GM10248 (cell line): ENCODE measurements at regions not wholly inside any gene's neighbourhood (a gene's known extent, or its start where the extent isn't known, plus 50 kb on each side); places are given as distances from the start of the nearest gene placed in this dataset.
"Not testable (repeated sequence)": the region's sequence is repeated elsewhere in the genome, so short reads cannot be mapped to it uniquely, and the experiment has no call there.

Experiments
- CTCF ChIA-PET: fragments of 300-600 bp; sonication (Branson Sonifier 250); formaldehyde crosslinking; extraction: SDS; loops from one replicate; lab custom pipeline; 2021; ENCODE audit warnings: antibody characterized with exemption; lab: Yijun Ruan, JAX
- POLR2A ChIA-PET: fragments of 350-650 bp; sonication (Branson Sonifier 250); formaldehyde crosslinking; extraction: SDS; loops from one replicate; lab custom pipeline; 2020; ENCODE audit warnings: antibody characterized with exemption; lab: Yijun Ruan, JAX
- DNase-seq: peaks from one replicate; pipeline ENCODE4 v3.0.0; 2012; ENCODE audit errors: extremely low spot score
- CTCF ChIP-seq: IDR thresholded peaks from 2 replicates; pipeline ENCODE4 v1.5.1; 2012; ENCODE audit warnings: mild to moderate bottlenecking, low read depth; ENCODE audit errors: extremely low read depth, missing control alignments, control extremely low read depth

DNA sequence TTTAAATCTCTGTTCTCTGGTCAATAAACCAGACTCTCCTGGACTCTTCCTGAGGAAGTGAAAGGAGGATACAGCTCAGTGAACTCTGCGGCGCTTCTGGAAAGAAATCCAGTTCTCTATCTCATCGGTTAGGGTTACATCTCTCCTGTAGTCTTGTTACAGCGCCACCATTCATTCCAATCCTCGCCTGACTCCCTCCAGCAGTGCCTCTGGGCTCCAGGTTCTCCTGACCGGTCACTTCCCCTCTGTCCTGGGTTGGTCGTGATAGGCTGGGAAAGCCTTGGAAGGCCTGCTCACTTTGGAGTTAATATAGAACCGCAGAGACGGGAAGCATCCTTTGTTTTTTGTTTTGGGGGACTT, 97.0 kb upstream of the STOX2 start:
- ChIA-PET POLR2A (no interaction called here), CTCF (interaction anchor here (1.2 kb wide), 1 partner anchor 357 kb away, joined by 3 read pairs; no protein-coding TSS in a partner anchor)
- no peak for TF ChIP-seq CTCF
- DNase-seq = no peak

GRCh38 chr4:183812567-183812966, 92.5 kb upstream of the STOX2 start:
- CTCF ChIA-PET = interaction anchor here (1.7 kb wide), 1 partner anchor 13 kb away, joined by 4 read pairs; no protein-coding TSS in a partner anchor
- TF ChIP-seq CTCF = no peak
- POLR2A ChIA-PET = no interaction called here
- no peak for DNase-seq

DNA sequence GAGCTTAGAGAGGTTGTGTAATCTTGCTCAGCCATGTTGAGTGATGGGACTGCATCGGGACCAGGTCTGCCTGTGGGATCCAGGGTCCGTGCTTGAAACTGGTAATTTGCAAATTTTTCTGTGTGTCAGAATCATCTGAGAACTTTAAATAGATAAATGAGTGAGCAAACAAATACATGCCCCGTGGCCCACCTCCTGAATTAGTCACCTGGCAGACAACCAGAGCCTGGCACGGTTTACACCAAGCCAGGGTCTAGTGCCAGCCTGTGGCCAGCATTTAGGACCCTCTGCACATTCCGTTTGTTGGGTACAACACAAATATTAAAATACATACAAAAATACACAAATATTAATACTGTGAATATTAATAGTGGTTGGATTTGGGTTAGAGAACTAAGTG, 90.6 kb upstream of the STOX2 start:
- POLR2A ChIA-PET = no interaction called here
- TF ChIP-seq CTCF = no peak
- CTCF ChIA-PET = no interaction called here
- no peak for DNase-seq

DNA sequence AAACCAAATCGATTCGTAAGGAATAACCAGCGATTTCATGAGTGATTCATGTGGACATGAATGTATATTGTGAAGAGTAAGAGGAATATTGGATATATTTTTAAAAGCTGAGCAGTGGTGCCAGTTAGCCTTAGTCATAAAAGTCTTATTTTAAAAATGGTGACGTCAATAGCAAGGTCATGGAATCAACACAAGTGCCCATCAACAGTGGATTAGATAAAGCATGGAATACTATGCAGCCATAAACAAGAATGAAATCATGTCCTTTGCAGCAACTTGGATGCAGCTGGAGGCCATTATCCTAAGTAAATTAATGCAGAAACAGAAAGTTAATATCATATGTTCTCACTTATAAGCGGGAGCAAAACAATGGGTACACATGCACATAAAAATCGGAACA, 89.0 kb upstream of the STOX2 start:
- ChIA-PET POLR2A (no interaction called here), CTCF (interaction anchor here (1.1 kb wide), 1 partner anchor 10 kb away, joined by 3 read pairs; no protein-coding TSS in a partner anchor)
- DNase-seq = no peak
- TF ChIP-seq CTCF = no peak

GRCh38 chr4:183816882-183817509, 88.1 kb upstream of the STOX2 start:
- POLR2A ChIA-PET = interaction anchor here (1.0 kb wide), 1 partner anchor 11 kb away, joined by 4 read pairs; no protein-coding TSS in a partner anchor
- no peak for TF ChIP-seq CTCF
- CTCF ChIA-PET = no interaction called here
- no peak for DNase-seq

DNA sequence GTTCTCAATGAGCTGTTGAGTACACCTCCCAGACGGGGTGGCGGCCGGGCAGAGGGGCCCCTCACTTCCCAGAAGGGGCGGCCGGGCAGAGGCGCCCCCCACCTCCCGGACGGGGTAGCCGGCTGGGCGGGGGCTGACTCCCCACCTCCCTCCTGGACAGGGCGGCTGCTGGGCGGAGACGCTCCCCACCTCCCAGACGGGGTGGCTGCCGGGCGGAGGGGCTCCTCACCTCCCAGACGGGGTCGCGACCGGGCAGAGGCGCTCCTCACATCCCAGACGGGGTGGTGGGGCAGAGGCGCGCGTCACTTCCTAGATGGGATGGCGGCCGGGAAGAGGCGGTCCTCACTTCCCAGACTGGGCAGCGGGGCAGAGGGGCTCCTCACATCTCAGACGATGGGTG, 86.5 kb upstream of the STOX2 start:
- DNase-seq, CTCF ChIA-PET, POLR2A ChIA-PET: not testable (repeated sequence)

DNA sequence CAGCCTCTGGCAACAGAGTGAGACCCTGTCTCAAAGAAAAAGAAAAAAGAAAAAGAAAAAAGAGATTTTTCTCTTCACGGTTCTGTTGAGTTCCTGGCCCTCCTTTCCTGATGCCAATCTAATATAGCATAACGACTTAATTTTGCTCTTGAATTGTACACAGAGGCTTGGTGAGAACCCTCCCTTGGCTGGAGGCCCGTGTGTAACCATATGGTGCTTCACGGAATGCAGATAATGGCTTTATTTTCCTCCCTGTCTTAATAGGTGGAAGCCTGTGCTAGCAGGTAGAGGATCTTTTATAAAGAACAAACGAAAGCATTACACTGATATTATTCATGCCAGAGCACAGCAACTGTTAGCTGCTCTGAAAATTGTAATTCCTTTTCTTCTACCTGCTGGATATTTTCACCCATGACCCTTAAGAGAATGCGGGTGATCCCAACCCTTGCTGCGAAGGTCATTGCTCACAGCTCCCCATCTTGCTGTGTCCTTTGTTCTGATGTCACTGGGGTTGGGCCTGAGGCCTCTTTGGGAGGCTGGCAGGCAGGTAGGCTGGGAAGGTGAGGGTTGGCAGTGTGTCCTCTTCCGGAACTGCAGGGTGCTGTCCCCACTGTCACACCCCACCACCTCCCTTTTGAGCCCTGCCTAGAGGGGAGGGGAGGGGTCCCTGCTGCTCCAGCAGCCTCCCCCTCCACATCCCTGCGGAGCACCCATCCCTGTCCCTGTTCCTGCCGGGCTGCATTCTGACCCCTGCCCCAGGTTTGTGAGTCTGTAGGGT, 83.8 kb upstream of the STOX2 start:
- POLR2A ChIA-PET = no interaction called here
- TF ChIP-seq CTCF = no peak
- DNase-seq = no peak
- CTCF ChIA-PET = interaction anchor here (1.2 kb wide), 2 partner anchors 37 to 348 kb away, joined by 3 read pairs; no protein-coding TSS in a partner anchor
